Astrocyte (in vitro differentiated cells and primary cell): ENCODE measurements at regions not wholly inside any gene's neighbourhood (a gene's known extent, or its start where the extent isn't known, plus 50 kb on each side); places are given as distances from the start of the nearest gene placed in this dataset.

Experiments
- CTCF ChIP-seq: IDR thresholded peaks from 2 replicates; pipeline ENCODE4 v1.5.1; 2011; ENCODE audit warnings: low read depth, mild to moderate bottlenecking, inconsistent platforms, low read length, moderate library complexity; ENCODE audit not compliant: insufficient read depth
- EZH2 ChIP-seq: IDR thresholded peaks from 2 replicates; pipeline ENCODE4 v1.6.1; 2012; ENCODE audit warnings: mild to moderate bottlenecking, low read length, inconsistent platforms; ENCODE audit not compliant: insufficient read depth

- TF ChIP-seq EZH2 (no peak), CTCF (no peak)
These were observed 347.0 kb upstream of the CDH2 start for GRCh38 chr18:28523758-28524475.
